ENCODE measurements at regions not wholly inside any gene's neighbourhood (a gene's known extent, or its start where the extent isn't known, plus 50 kb on each side); places are given as distances from the start of the nearest gene placed in this dataset.

- TF ChIP-seq POLR2A (IDR thresholded peaks at IDR 0.05): no peak
- no peak for TF ChIP-seq CTCF (IDR thresholded peaks at IDR 0.05)
Observed at GRCh38 chr18:78239090-78239457, 740.5 kb upstream of the SALL3 start.

Measured in sigmoid colon (tissue), 3 donors.